Astrocyte (in vitro differentiated cells and primary cell): ENCODE measurements at regions not wholly inside any gene's neighbourhood (a gene's known extent, or its start where the extent isn't known, plus 50 kb on each side); places are given as distances from the start of the nearest gene placed in this dataset.

Source experiments
- DNase-seq: peaks from one replicate; pipeline ENCODE4 v3.0.0-alpha.2; 2010; ENCODE audit warnings: low read depth
- FAIRE-seq: peaks from 2 replicates; lab custom pipeline; 2011; peaks lifted over from hg19 to GRCh38; lab: Jason Lieb, UNC
- H2AFZ ChIP-seq: 2 replicates; pipeline ENCODE4 v1.6.0; 2012; ENCODE audit warnings: low read depth, low read length, inconsistent platforms
- H3K27ac ChIP-seq: 2 replicates; pipeline ENCODE4 v1.5.1; 2011; ENCODE audit warnings: low read depth, low read length, inconsistent platforms
- H3K27me3 ChIP-seq: 2 replicates; pipeline ENCODE4 v1.6.0; 2011; ENCODE audit warnings: low read length, inconsistent platforms; ENCODE audit not compliant: insufficient read depth
- H3K36me3 ChIP-seq: 2 replicates; pipeline ENCODE4 v1.5.1; 2011; ENCODE audit warnings: low read length, inconsistent platforms; ENCODE audit not compliant: insufficient read depth
- H3K4me1 ChIP-seq: 2 replicates; pipeline ENCODE4 v1.5.1; 2011; ENCODE audit warnings: low read length, inconsistent platforms; ENCODE audit not compliant: insufficient read depth
- H3K4me2 ChIP-seq: 2 replicates; pipeline ENCODE4 v1.6.0; 2012; ENCODE audit warnings: low read length, inconsistent platforms
- H3K4me3 ChIP-seq: 2 replicates; pipeline ENCODE4 v1.5.1; 2011; ENCODE audit warnings: low read depth, mild to moderate bottlenecking, low read length, inconsistent platforms; ENCODE audit not compliant: insufficient read depth
- H3K79me2 ChIP-seq: 2 replicates; pipeline ENCODE4 v1.6.0; 2012; ENCODE audit warnings: mild to moderate bottlenecking, low read length, inconsistent platforms; ENCODE audit not compliant: insufficient read depth
- H3K9ac ChIP-seq: 2 replicates; pipeline ENCODE4 v1.6.0; 2012; ENCODE audit warnings: mild to moderate bottlenecking, low read length, inconsistent platforms
- H3K9me3 ChIP-seq: 2 replicates; pipeline ENCODE4 v1.5.1; 2012; ENCODE audit warnings: low read depth, mild to moderate bottlenecking, low read length, inconsistent platforms; ENCODE audit not compliant: insufficient read depth
- H4K20me1 ChIP-seq: 2 replicates; pipeline ENCODE4 v1.6.0; 2012; ENCODE audit warnings: low read length, inconsistent platforms; ENCODE audit not compliant: insufficient read depth
- H3K27ac Mint-ChIP-seq: one replicate; pipeline ENCODE4 v1.8.0; 2021; ENCODE audit warnings: mild to moderate bottlenecking, mixed read lengths; ENCODE audit not compliant: unreplicated experiment
- H3K27me3 Mint-ChIP-seq: one replicate; pipeline ENCODE4 v1.8.0; 2021; ENCODE audit warnings: low read depth, mixed read lengths; ENCODE audit not compliant: unreplicated experiment
- H3K36me3 Mint-ChIP-seq: one replicate; pipeline ENCODE4 v1.8.0; 2021; ENCODE audit warnings: low read depth, mixed read lengths; ENCODE audit not compliant: unreplicated experiment
- H3K4me1 Mint-ChIP-seq: one replicate; pipeline ENCODE4 v1.8.0; 2021; ENCODE audit warnings: low read depth, mixed read lengths; ENCODE audit not compliant: unreplicated experiment
- H3K4me3 Mint-ChIP-seq: one replicate; pipeline ENCODE4 v1.8.0; 2021; ENCODE audit warnings: mild to moderate bottlenecking, moderate library complexity, mixed read lengths; ENCODE audit not compliant: unreplicated experiment
- H3K9me3 Mint-ChIP-seq: one replicate; pipeline ENCODE4 v1.8.0; 2021; ENCODE audit warnings: mild to moderate bottlenecking, mixed read lengths; ENCODE audit not compliant: unreplicated experiment
- EZH2 ChIP-seq: IDR thresholded peaks from 2 replicates; pipeline ENCODE4 v1.6.1; 2012; ENCODE audit warnings: mild to moderate bottlenecking, low read length, inconsistent platforms; ENCODE audit not compliant: insufficient read depth
- TF ChIP-seq, protein P1 (sequence below): IDR thresholded peaks from 2 replicates; pipeline ENCODE4 v1.5.1; 2011; ENCODE audit warnings: low read depth, mild to moderate bottlenecking, inconsistent platforms, low read length, moderate library complexity; ENCODE audit not compliant: insufficient read depth

- H3K36me3 Mint-ChIP-seq: no peaks in the 10 kb centered on the region
- no peak for DNase-seq
- no peaks in the 10 kb centered on the region for H3K9me3 Mint-ChIP-seq
- H3K4me1 ChIP-seq: no peaks in the 10 kb centered on the region
- no peaks in the 10 kb centered on the region for H3K9me3 ChIP-seq
- no peaks in the 10 kb centered on the region for H3K36me3 ChIP-seq
- H3K79me2 ChIP-seq: no peaks in the 10 kb centered on the region
- H3K27me3 ChIP-seq: no peaks in the 10 kb centered on the region
- no peak overlapping the region for H3K4me2 ChIP-seq
- no peaks in the 10 kb centered on the region for H3K27me3 Mint-ChIP-seq
- H3K4me1 Mint-ChIP-seq: no peaks in the 10 kb centered on the region
- no peak overlapping the region for H3K4me3 Mint-ChIP-seq
- FAIRE-seq: no peak
- TF ChIP-seq, protein P1, sequence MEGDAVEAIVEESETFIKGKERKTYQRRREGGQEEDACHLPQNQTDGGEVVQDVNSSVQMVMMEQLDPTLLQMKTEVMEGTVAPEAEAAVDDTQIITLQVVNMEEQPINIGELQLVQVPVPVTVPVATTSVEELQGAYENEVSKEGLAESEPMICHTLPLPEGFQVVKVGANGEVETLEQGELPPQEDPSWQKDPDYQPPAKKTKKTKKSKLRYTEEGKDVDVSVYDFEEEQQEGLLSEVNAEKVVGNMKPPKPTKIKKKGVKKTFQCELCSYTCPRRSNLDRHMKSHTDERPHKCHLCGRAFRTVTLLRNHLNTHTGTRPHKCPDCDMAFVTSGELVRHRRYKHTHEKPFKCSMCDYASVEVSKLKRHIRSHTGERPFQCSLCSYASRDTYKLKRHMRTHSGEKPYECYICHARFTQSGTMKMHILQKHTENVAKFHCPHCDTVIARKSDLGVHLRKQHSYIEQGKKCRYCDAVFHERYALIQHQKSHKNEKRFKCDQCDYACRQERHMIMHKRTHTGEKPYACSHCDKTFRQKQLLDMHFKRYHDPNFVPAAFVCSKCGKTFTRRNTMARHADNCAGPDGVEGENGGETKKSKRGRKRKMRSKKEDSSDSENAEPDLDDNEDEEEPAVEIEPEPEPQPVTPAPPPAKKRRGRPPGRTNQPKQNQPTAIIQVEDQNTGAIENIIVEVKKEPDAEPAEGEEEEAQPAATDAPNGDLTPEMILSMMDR: no peak
- no peak for TF ChIP-seq EZH2
- no peak overlapping the region for H3K9ac ChIP-seq
- H3K27ac ChIP-seq: no peak overlapping the region
- no peaks in the 10 kb centered on the region for H4K20me1 ChIP-seq
- no peak overlapping the region for H3K27ac Mint-ChIP-seq
- no peak overlapping the region for H3K4me3 ChIP-seq
- H2AFZ ChIP-seq: no peak overlapping the region
These were observed 230.7 kb upstream of the SATB1 start for GRCh38 chr3:18655827-18656226.

- no peak for TF ChIP-seq EZH2
- TF ChIP-seq, protein P1: no peak
- Mint-ChIP-seq H3K27me3 (peaks cover 2% of the 10 kb centered on the region), H3K27ac (no peak overlapping the region), H3K36me3 (no peaks in the 10 kb centered on the region), H3K4me3 (no peak overlapping the region), H3K9me3 (no peaks in the 10 kb centered on the region), H3K4me1 (no peaks in the 10 kb centered on the region)
- Histone ChIP-seq H3K27ac (no peak overlapping the region), H2AFZ (no peak overlapping the region), H3K4me1 (no peaks in the 10 kb centered on the region), H3K36me3 (no peaks in the 10 kb centered on the region), H3K79me2 (no peaks in the 10 kb centered on the region), H3K4me3 (no peak overlapping the region), H3K9me3 (no peaks in the 10 kb centered on the region), H4K20me1 (no peaks in the 10 kb centered on the region), H3K4me2 (no peak overlapping the region), H3K9ac (no peak overlapping the region), H3K27me3 (no peaks in the 10 kb centered on the region)
- FAIRE-seq (no peak), DNase-seq (no peak)
These were observed 227.6 kb upstream of the SATB1 start for GRCh38 chr3:18652781-18653180.

- no peaks in the 10 kb centered on the region for H4K20me1 ChIP-seq
- H3K4me1 ChIP-seq: no peaks in the 10 kb centered on the region
- no peaks in the 10 kb centered on the region for H3K9me3 ChIP-seq
- H3K9ac ChIP-seq: no peak overlapping the region
- H3K27ac ChIP-seq: no peak overlapping the region
- H3K4me3 ChIP-seq: no peak overlapping the region
- Mint-ChIP-seq H3K4me3 (no peak overlapping the region), H3K36me3 (no peaks in the 10 kb centered on the region), H3K27ac (no peak overlapping the region), H3K9me3 (no peaks in the 10 kb centered on the region), H3K4me1 (no peaks in the 10 kb centered on the region), H3K27me3 (peaks cover 2% of the 10 kb centered on the region)
- DNase-seq (no peak), FAIRE-seq (no peak)
- TF ChIP-seq, protein P1: no peak
- TF ChIP-seq EZH2: no peak
- H3K4me2 ChIP-seq: no peak overlapping the region
- no peak overlapping the region for H2AFZ ChIP-seq
- H3K36me3 ChIP-seq: no peaks in the 10 kb centered on the region
- H3K27me3 ChIP-seq: no peaks in the 10 kb centered on the region
- no peaks in the 10 kb centered on the region for H3K79me2 ChIP-seq
These were observed 225.6 kb upstream of the SATB1 start for GRCh38 chr3:18650731-18651130.
